Spleen (tissue), 11 donors: ENCODE measurements at regions not wholly inside any gene's neighbourhood (a gene's known extent, or its start where the extent isn't known, plus 50 kb on each side); places are given as distances from the start of the nearest gene placed in this dataset.

Experiments
- DNase-seq: peaks from one replicate; pipeline ENCODE4 v3.0.0-alpha.2; 2020
- H3K27ac ChIP-seq, 8 donors: fragments of 200-600 bp; sonication (generic) in 7 of 8; 1 replicate in 4 of 8; 2 replicates in 4 of 8; pipeline versions ENCODE4 v1.5.0 to v1.8.0; 2016 to 2021; ENCODE audit warnings: inconsistent platforms in 4 of 8, mild to moderate bottlenecking in 4 of 8, moderate library complexity in 1 of 8
- H3K27me3 ChIP-seq, 7 donors: fragments of 200-600 bp; sonication (generic) in 6 of 7; replicated peaks in 1 of 7; 1 replicate in 4 of 7; 2 replicates in 3 of 7; pipeline versions ENCODE4 v1.5.0 to v1.8.0; 2016 to 2021; ENCODE audit warnings: inconsistent platforms in 3 of 7, mild to moderate bottlenecking in 1 of 7
- H3K36me3 ChIP-seq, 6 donors: fragments of 200-600 bp; sonication (generic) in 5 of 6; 1 replicate in 4 of 6; 2 replicates in 2 of 6; pipeline versions ENCODE4 v1.5.0 to v1.8.0; 2016 to 2021; ENCODE audit warnings: inconsistent platforms in 2 of 6
- H3K4me1 ChIP-seq, 6 donors: fragments of 200-600 bp; sonication (generic) in 5 of 6; 1 replicate in 3 of 6; 2 replicates in 3 of 6; pipeline versions ENCODE4 v1.5.0 to v1.8.0; 2016 to 2021; ENCODE audit warnings: inconsistent platforms in 3 of 6
- H3K4me3 ChIP-seq, 8 donors: fragments of 200-600 bp; sonication (generic) in 7 of 8; 1 replicate in 4 of 8; 2 replicates in 4 of 8; pipeline versions ENCODE4 v1.5.0 to v1.8.0; 2016 to 2021; ENCODE audit warnings: inconsistent platforms in 4 of 8, mild to moderate bottlenecking in 4 of 8, moderate library complexity in 2 of 8
- H3K9me3 ChIP-seq, 8 donors: fragments of 200-600 bp; sonication (generic) in 7 of 8; 1 replicate in 4 of 8; 2 replicates in 4 of 8; pipeline versions ENCODE4 v1.5.0 to v1.8.0; 2016 to 2021; ENCODE audit warnings: inconsistent platforms in 4 of 8
- CTCF ChIP-seq, 11 experiments: fragments of 200-600 bp in 7 of 11; fragments of 450-650 bp in 4 of 11; sonication (generic) in 4 of 11; IDR thresholded peaks in 8 of 11; conservative IDR thresholded peaks in 3 of 11; 1 replicate in 7 of 11; 2 replicates in 4 of 11; pipeline versions ENCODE4 v1.4.0 to v1.8.0; 2016 to 2021; ENCODE audit warnings: antibody characterized with exemption in 11 of 11, inconsistent platforms in 4 of 11, mild to moderate bottlenecking in 1 of 11
- POLR2A ChIP-seq, 3 donors: fragments of 450-650 bp; IDR thresholded peaks; one replicate each; pipeline ENCODE4 v1.5.1; 2017; ENCODE audit warnings: antibody characterized with exemption in 3 of 3, mild to moderate bottlenecking in 1 of 3
- POLR2AphosphoS5 ChIP-seq, 3 donors: sonication (generic); formaldehyde crosslinking; IDR thresholded peaks; one replicate each; pipeline ENCODE4 v1.5.1; 2017; ENCODE audit warnings: antibody characterized with exemption in 3 of 3
- WGBS, 5 donors: extraction: QIAGEN DNeasy Blood & Tissue Kit in 3 of 5; methylation state at CpG; one replicate each; pipeline versions ENCODE4 v1.1.5 to v1.1.7; 2013 to 2018; 5-methylcytosine and 5-hydroxymethylcytosine counted together
- intact Hi-C: fragments of 100-400 bp; cut with DNase I; formaldehyde crosslinking; loops from one replicate; pipeline ENCODE4 v1.15.0; 2023; ENCODE audit warnings: low total_unique reads
- donor health status: healthy with polysubstance abuse.
- donor health status: DM: no; HTN: no; CAD: no; lungs with moderate emphysema.
- donor health status: DM: no; HTN: no; CAD: no.
- donor health status: Bipolar disorder and iron deficiency.
- donor health status: healthy.
- donor health status: DM: no; HTN: no; CAD: no.
- donor health status: DM: yes; HTN: yes; CAD: no.

- no peaks in the 10 kb centered on the region for H3K36me3 ChIP-seq
- no peak overlapping the region for H3K4me3 ChIP-seq
- DNase-seq = no peak
- intact Hi-C loops = no loop called here
- no peaks in the 10 kb centered on the region for H3K27me3 ChIP-seq
- WGBS, 5 donors = 22 to 46% (median 26%) methylated on average over 17 to 19 of the region's 19 CpGs
- H3K9me3 ChIP-seq = peaks cover 0 to 100% (median 93%) of the 10 kb centered on the region in 8 donors
- no peak overlapping the region for H3K27ac ChIP-seq
- TF ChIP-seq POLR2AphosphoS5 (IDR thresholded peaks at IDR 0.05) = no peak
- no peak for TF ChIP-seq POLR2A (IDR thresholded peaks at IDR 0.05)
- no peak for TF ChIP-seq CTCF (IDR thresholded peaks at IDR 0.05 in 8 of 11, conservative IDR thresholded peaks at IDR 0.05 in 3 of 11)
- H3K4me1 ChIP-seq = no peaks in the 10 kb centered on the region
Observed at GRCh38 chr7:56537952-56538351, 421.7 kb upstream of the NUPR2 start.

DNA sequence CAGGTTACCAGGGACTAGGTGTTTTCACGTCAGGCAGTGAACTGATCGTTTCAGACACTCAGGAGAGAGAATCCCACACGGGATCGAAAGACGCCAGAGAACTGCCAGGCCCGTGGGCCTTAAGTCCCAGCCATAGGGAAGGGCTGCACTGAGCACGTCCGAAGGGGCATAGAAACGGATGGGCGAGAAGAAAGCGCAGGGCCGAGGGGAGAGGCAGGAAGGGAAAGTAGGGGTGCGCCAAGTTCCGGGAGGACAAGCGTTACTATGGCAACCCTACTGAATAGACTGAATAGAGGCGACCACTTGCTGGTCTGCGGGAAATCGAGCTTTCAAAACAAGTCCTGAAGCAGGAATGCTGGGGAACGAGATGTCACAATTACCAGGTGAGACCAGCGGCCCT, 421.3 kb upstream of the NUPR2 start:
- 34 to 49% (median 40%) methylated on average over 20 of the region's 20 CpGs for WGBS, 5 donors
- Histone ChIP-seq H3K36me3 (no peaks in the 10 kb centered on the region), H3K9me3 (peaks cover 0 to 99% (median 93%) of the 10 kb centered on the region in 8 donors), H3K4me1 (no peaks in the 10 kb centered on the region), H3K27ac (no peak overlapping the region), H3K27me3 (no peaks in the 10 kb centered on the region), H3K4me3 (no peak overlapping the region)
- intact Hi-C loops = no loop called here
- DNase-seq = no peak
- TF ChIP-seq POLR2A (IDR thresholded peaks at IDR 0.05) = no peak
- no peak for TF ChIP-seq POLR2AphosphoS5 (IDR thresholded peaks at IDR 0.05)
- no peak for TF ChIP-seq CTCF (IDR thresholded peaks at IDR 0.05 in 8 of 11, conservative IDR thresholded peaks at IDR 0.05 in 3 of 11)

DNA sequence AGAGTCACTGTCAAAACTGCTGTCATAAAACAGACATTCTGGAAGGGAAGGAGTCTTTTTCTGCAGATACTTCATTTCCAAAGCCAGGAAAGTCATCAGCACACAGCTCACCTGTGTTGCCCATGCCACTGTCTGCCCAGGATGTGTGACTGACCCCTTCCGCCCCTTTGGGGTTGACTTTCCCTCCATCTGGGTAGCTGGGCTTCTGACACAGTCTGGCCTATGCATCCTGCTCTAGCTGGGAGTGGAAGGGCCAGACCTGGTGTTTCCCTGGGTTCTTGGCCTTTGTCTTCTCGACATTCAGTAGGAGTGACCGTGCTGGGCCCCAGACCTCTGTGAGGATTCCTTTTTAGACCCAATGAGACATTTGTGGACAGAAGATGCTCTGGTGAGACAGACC, 378.9 kb upstream of the NUPR2 start:
- Histone ChIP-seq H3K27me3 (no peaks in the 10 kb centered on the region), H3K27ac (no peak overlapping the region), H3K9me3 (peaks cover 0 to 100% (median 93%) of the 10 kb centered on the region in 8 donors), H3K4me1 (no peaks in the 10 kb centered on the region), H3K4me3 (no peak overlapping the region), H3K36me3 (no peaks in the 10 kb centered on the region)
- DNase-seq = no peak
- intact Hi-C loops = no loop called here
- 60 to 83% (median 74%) methylated on average over 3 of the region's 3 CpGs for WGBS, 5 donors
- TF ChIP-seq CTCF (IDR thresholded peaks at IDR 0.05 in 8 of 11, conservative IDR thresholded peaks at IDR 0.05 in 3 of 11) (no peak), POLR2AphosphoS5 (IDR thresholded peaks at IDR 0.05) (no peak), POLR2A (IDR thresholded peaks at IDR 0.05) (no peak)

- Histone ChIP-seq H3K4me1 (no peaks in the 10 kb centered on the region), H3K36me3 (no peaks in the 10 kb centered on the region), H3K9me3 (peaks cover 0 to 100% (median 98%) of the 10 kb centered on the region in 8 donors), H3K27me3 (no peaks in the 10 kb centered on the region), H3K27ac (no peak overlapping the region), H3K4me3 (no peak overlapping the region)
- 40 to 77% (median 70%) methylated on average over 3 to 8 of the region's 8 CpGs for WGBS, 5 donors
- intact Hi-C loops = no loop called here
- TF ChIP-seq CTCF (IDR thresholded peaks at IDR 0.05 in 8 of 11, conservative IDR thresholded peaks at IDR 0.05 in 3 of 11) = no peak
- TF ChIP-seq POLR2AphosphoS5 (IDR thresholded peaks at IDR 0.05) = no peak
- TF ChIP-seq POLR2A (IDR thresholded peaks at IDR 0.05) = no peak
- no peak for DNase-seq
Observed at GRCh38 chr7:56493704-56494450, 377.7 kb upstream of the NUPR2 start.
